HCT116 (cell line): ENCODE measurements at regions not wholly inside any gene's neighbourhood (a gene's known extent, or its start where the extent isn't known, plus 50 kb on each side); places are given as distances from the start of the nearest gene placed in this dataset.

Source experiments
- ATAC-seq: fragments of 200-7000 bp; cut with Tn5 transposase; 2 replicates; pipeline ENCODE4 v1.9.1; 2020; ENCODE audit warnings: mild to moderate bottlenecking, moderate library complexity
- BruUV-seq: library from RNA; stranded (reverse); fragments of 400-500 nt; replicated peaks from 2 replicates; lab custom pipeline; 2021; lab: Mats Ljungman, UMichigan
- CTCF ChIA-PET: fragments of 300-600 bp; sonication (Branson Sonifier 250); formaldehyde crosslinking; loops from one replicate; lab custom pipeline; 2021; ENCODE audit warnings: antibody characterized with exemption; lab: Charles Lee
- POLR2A ChIA-PET: fragments of 300-600, 350-600 bp; sonication (Branson Sonifier 250); formaldehyde crosslinking; loops from one replicate; lab custom pipeline; 2021; ENCODE audit warnings: antibody characterized with exemption; lab: Charles Lee
- RAD21 ChIA-PET, 2 experiments: fragments of 300-600 bp; sonication (Branson Sonifier 250); formaldehyde crosslinking; loops; one replicate each; lab custom pipeline; 2023; ENCODE audit warnings: low total read pairs in 2 of 2; ENCODE audit not compliant: uncharacterized antibody in 2 of 2, unreplicated experiment in 2 of 2, low non-redundant PET in 1 of 2; lab: Charles Lee
- DNase-seq: peaks from one replicate; pipeline ENCODE4 v3.0.0-alpha.2; 2010; ENCODE audit warnings: low read depth, low spot score
- H2AFZ ChIP-seq: fragments of 200-600 bp; shearing (Covaris generic), sonication (generic); 2 replicates; pipeline ENCODE4 v1.6.1; 2017; ENCODE audit warnings: low read depth, mixed run types, mixed read lengths, antibody characterized with exemption, low read length; ENCODE audit not compliant: poor library complexity, severe bottlenecking
- H3K27ac ChIP-seq: 2 replicates; pipeline ENCODE4 v1.5.1; 2012; ENCODE audit warnings: low read depth, low read length
- H3K27me3 ChIP-seq: fragments of 200-600 bp; sonication (generic); 2 replicates; pipeline ENCODE4 v1.6.1; 2016; ENCODE audit warnings: mixed run types, low read length, mixed read lengths; ENCODE audit not compliant: insufficient read depth
- H3K36me3 ChIP-seq, 2 experiments: fragments of 200-500 bp in 1 of 2; fragments of 200-600 bp in 1 of 2; sonication (Bioruptor generic) in 1 of 2; sonication (generic) in 1 of 2; 2 replicates each; pipeline versions ENCODE4 v1.5.1 to v1.6.1; 2014 to 2016; ENCODE audit warnings: low read length in 2 of 2, inconsistent platforms in 1 of 2, mixed read lengths in 1 of 2, mixed run types in 1 of 2; ENCODE audit not compliant: insufficient read depth in 2 of 2, control insufficient read depth in 1 of 2
- H3K4me1 ChIP-seq, 2 experiments: fragments of 200-600 bp in 1 of 2; sonication (generic) in 1 of 2; 2 replicates each; pipeline versions ENCODE4 v1.5.1 to v1.6.1; 2012 to 2017; ENCODE audit warnings: low read length in 2 of 2, inconsistent platforms in 1 of 2, mild to moderate bottlenecking in 1 of 2, mixed read lengths in 1 of 2, mixed run types in 1 of 2, moderate library complexity in 1 of 2; ENCODE audit not compliant: insufficient read depth in 2 of 2, control insufficient read depth in 1 of 2
- H3K4me2 ChIP-seq: fragments of 200-600 bp; sonication (generic); 2 replicates; pipeline ENCODE4 v1.6.1; 2017; ENCODE audit warnings: mixed run types, low read length, mixed read lengths
- H3K4me3 ChIP-seq, 2 experiments: fragments of 200-600 bp in 1 of 2; sonication (generic) in 1 of 2; replicated peaks in 1 of 2; 2 replicates each; pipeline ENCODE4 v1.5.1; 2011 to 2016; ENCODE audit warnings: low read length in 2 of 2, control low read depth in 1 of 2, low read depth in 1 of 2, mild to moderate bottlenecking in 1 of 2, mixed read lengths in 1 of 2, mixed run types in 1 of 2
- H3K79me2 ChIP-seq: fragments of 200-600 bp; sonication (generic); 2 replicates; pipeline ENCODE4 v1.6.1; 2017; ENCODE audit warnings: mild to moderate bottlenecking, mixed run types, low read length, moderate library complexity, mixed read lengths; ENCODE audit not compliant: insufficient read depth
- H3K9ac ChIP-seq: fragments of 200-600 bp; sonication (generic); 2 replicates; pipeline ENCODE4 v1.6.1; 2016; ENCODE audit warnings: low read length, mixed read lengths
- H3K9me2 ChIP-seq: fragments of 200-600 bp; sonication (generic), shearing (Covaris generic); 2 replicates; pipeline ENCODE4 v1.6.1; 2017; ENCODE audit warnings: mixed run types, mild to moderate bottlenecking, moderate library complexity; ENCODE audit not compliant: insufficient read depth
- H3K9me3 ChIP-seq, 2 experiments: fragments of 200-500 bp in 1 of 2; fragments of 200-600 bp in 1 of 2; sonication (Bioruptor generic) in 1 of 2; sonication (generic) in 1 of 2; 2 replicates each; pipeline ENCODE4 v1.6.1; 2014 to 2017; ENCODE audit warnings: low read length in 2 of 2, mixed read lengths in 2 of 2, inconsistent platforms in 1 of 2, low read depth in 1 of 2, mild to moderate bottlenecking in 1 of 2, mixed run types in 1 of 2, moderate library complexity in 1 of 2; ENCODE audit not compliant: control insufficient read depth in 1 of 2, insufficient read depth in 1 of 2
- H4K20me1 ChIP-seq: fragments of 200-600 bp; sonication (generic), shearing (Covaris generic); 2 replicates; pipeline ENCODE4 v1.6.1; 2017; ENCODE audit warnings: mixed run types, mild to moderate bottlenecking, moderate library complexity; ENCODE audit not compliant: insufficient read depth
- CBX3 ChIP-seq: IDR thresholded peaks from 2 replicates; pipeline ENCODE4 v1.6.1; 2012; ENCODE audit warnings: low read depth
- ELF1 ChIP-seq: IDR thresholded peaks from 2 replicates; pipeline ENCODE4 v1.6.1; 2012; ENCODE audit warnings: low read depth, borderline replicate concordance
- EZH2 ChIP-seq: fragments of 200-600 bp; sonication (generic); IDR thresholded peaks from 2 replicates; pipeline ENCODE4 v1.6.1; 2017; ENCODE audit warnings: antibody characterized with exemption, mixed run types
- FOSL1 ChIP-seq: IDR thresholded peaks from 2 replicates; pipeline ENCODE4 v1.6.1; 2012; ENCODE audit warnings: low read depth
- POLR2A ChIP-seq: IDR thresholded peaks from 2 replicates; pipeline ENCODE4 v1.7.0; 2011; ENCODE audit warnings: borderline replicate concordance; ENCODE audit not compliant: insufficient read depth, insufficient read length; ENCODE audit errors: extremely low read depth
- RAD21 ChIP-seq: IDR thresholded peaks from 2 replicates; pipeline ENCODE4 v1.6.1; 2012; ENCODE audit warnings: low read depth, mild to moderate bottlenecking
- SP1 ChIP-seq: IDR thresholded peaks from 2 replicates; pipeline ENCODE4 v1.6.1; 2012; ENCODE audit warnings: low read depth
- SRF ChIP-seq: IDR thresholded peaks from 2 replicates; pipeline ENCODE4 v1.6.1; 2012; ENCODE audit warnings: low read depth
- YY1 ChIP-seq: IDR thresholded peaks from 2 replicates; pipeline ENCODE4 v1.6.1; 2011; ENCODE audit warnings: low read length, low read depth, moderate library complexity, mild to moderate bottlenecking; ENCODE audit not compliant: insufficient replicate concordance; ENCODE audit errors: extremely low read depth
- ZFX ChIP-seq: fragments of 450-650 bp; IDR thresholded peaks from 2 replicates; pipeline ENCODE4 v1.6.1; 2017
- intact Hi-C: fragments of 100-400 bp; cut with micrococcal nuclease; formaldehyde crosslinking; loops from 2 replicates; pipeline ENCODE4 v1.10.0; 2022
- TF ChIP-seq, protein P1 (sequence below): IDR thresholded peaks from 2 replicates; pipeline ENCODE4 v1.6.1; 2011; ENCODE audit warnings: mild to moderate bottlenecking, low read length, moderate library complexity; ENCODE audit not compliant: insufficient replicate concordance; ENCODE audit errors: extremely low read depth
- TF ChIP-seq, protein P2 (sequence below): IDR thresholded peaks from 2 replicates; pipeline ENCODE4 v1.6.1; 2012
- TF ChIP-seq, protein P3 (sequence below): IDR thresholded peaks from 2 replicates; pipeline ENCODE4 v1.6.1; 2012

DNA sequence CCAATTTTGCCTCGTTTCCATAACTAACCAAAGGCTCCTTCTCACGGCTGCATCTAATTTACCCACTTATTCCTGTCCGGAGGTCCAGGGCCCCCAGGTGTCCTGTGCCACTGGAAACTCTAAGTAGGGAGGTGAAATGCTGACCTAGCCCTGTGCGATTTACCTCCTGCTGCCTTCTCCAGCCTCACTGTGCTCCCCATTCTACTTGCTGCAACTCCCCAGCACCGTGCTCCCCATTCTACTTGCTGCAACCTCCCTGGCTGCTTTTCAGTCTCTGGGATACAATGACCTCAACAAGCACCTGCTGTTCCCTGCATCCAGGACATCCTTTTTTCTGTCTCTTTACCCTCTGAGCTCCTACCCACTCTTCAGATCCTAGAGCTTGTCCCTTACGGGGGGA is 254.7 kb upstream of the PROK2 start:
- Histone ChIP-seq H3K9me2 (no peaks in the 10 kb centered on the region), H3K9ac (no peak overlapping the region), H3K27ac (no peak overlapping the region), H3K79me2 (no peaks in the 10 kb centered on the region), H3K4me2 (no peak overlapping the region), H4K20me1 (no peaks in the 10 kb centered on the region), H3K36me3 (no peaks in the 10 kb centered on the region), H3K4me3 (no peak overlapping the region), H3K27me3 (peaks cover 4% of the 10 kb centered on the region; the same call in 1 of the 2 replicates), H2AFZ (no peak overlapping the region), H3K9me3 (no peaks in the 10 kb centered on the region), H3K4me1 (no peaks in the 10 kb centered on the region)
- intact Hi-C loops, result no loop called here
- TF ChIP-seq EZH2 (no peak), FOSL1 (no peak), SP1 (no peak), SRF (no peak), ZFX (no peak), ELF1 (no peak), YY1 (no peak), CBX3 (no peak), POLR2A (no peak), RAD21 (no peak)
- TF ChIP-seq, protein P1, sequence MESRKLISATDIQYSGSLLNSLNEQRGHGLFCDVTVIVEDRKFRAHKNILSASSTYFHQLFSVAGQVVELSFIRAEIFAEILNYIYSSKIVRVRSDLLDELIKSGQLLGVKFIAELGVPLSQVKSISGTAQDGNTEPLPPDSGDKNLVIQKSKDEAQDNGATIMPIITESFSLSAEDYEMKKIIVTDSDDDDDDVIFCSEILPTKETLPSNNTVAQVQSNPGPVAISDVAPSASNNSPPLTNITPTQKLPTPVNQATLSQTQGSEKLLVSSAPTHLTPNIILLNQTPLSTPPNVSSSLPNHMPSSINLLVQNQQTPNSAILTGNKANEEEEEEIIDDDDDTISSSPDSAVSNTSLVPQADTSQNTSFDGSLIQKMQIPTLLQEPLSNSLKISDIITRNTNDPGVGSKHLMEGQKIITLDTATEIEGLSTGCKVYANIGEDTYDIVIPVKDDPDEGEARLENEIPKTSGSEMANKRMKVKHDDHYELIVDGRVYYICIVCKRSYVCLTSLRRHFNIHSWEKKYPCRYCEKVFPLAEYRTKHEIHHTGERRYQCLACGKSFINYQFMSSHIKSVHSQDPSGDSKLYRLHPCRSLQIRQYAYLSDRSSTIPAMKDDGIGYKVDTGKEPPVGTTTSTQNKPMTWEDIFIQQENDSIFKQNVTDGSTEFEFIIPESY, result no peak
- TF ChIP-seq, protein P2, sequence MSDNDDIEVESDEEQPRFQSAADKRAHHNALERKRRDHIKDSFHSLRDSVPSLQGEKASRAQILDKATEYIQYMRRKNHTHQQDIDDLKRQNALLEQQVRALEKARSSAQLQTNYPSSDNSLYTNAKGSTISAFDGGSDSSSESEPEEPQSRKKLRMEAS, result no peak
- TF ChIP-seq, protein P3, sequence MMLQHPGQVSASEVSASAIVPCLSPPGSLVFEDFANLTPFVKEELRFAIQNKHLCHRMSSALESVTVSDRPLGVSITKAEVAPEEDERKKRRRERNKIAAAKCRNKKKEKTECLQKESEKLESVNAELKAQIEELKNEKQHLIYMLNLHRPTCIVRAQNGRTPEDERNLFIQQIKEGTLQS, result no peak
- CTCF ChIA-PET, result no interaction called here
- no peak for ATAC-seq
- RAD21 ChIA-PET, result no interaction called here
- no TSS peak for BruUV-seq
- DNase-seq, result no peak
- POLR2A ChIA-PET, result no interaction called here
